Keratinocyte (primary cell): ENCODE measurements at regions not wholly inside any gene's neighbourhood (a gene's known extent, or its start where the extent isn't known, plus 50 kb on each side); places are given as distances from the start of the nearest gene placed in this dataset.

Source experiments
- DNase-seq: peaks from one replicate; pipeline ENCODE4 v3.0.0-alpha.2; 2011; ENCODE audit warnings: low read depth, missing footprints, low spot score
- FAIRE-seq: peaks from 2 replicates; lab custom pipeline; 2011; peaks lifted over from hg19 to GRCh38; lab: Jason Lieb, UNC
- H2AFZ ChIP-seq: 2 replicates; pipeline ENCODE4 v1.6.0; 2012; ENCODE audit warnings: low read length, control low read depth, inconsistent platforms; ENCODE audit not compliant: control insufficient read depth
- H3K27ac ChIP-seq: 2 replicates; pipeline ENCODE4 v1.5.1; 2011; ENCODE audit warnings: low read length; ENCODE audit not compliant: control insufficient read depth, insufficient read depth
- H3K27me3 ChIP-seq: 3 replicates; pipeline ENCODE4 v1.6.0; 2011; ENCODE audit warnings: low read length; ENCODE audit not compliant: control insufficient read depth, insufficient read depth; ENCODE audit errors: extremely low read depth
- H3K36me3 ChIP-seq, 2 experiments: 2 replicates in 1 of 2; 3 replicates in 1 of 2; pipeline ENCODE4 v1.5.1; 2011; ENCODE audit warnings: low read length in 2 of 2, mild to moderate bottlenecking in 1 of 2; ENCODE audit not compliant: control insufficient read depth in 2 of 2, insufficient read depth in 2 of 2; ENCODE audit errors: extremely low read depth in 1 of 2
- H3K4me1 ChIP-seq: 3 replicates; pipeline ENCODE4 v1.5.1; 2011; ENCODE audit warnings: low read length; ENCODE audit not compliant: control insufficient read depth, insufficient read depth; ENCODE audit errors: extremely low read depth
- H3K4me2 ChIP-seq: 3 replicates; pipeline ENCODE4 v1.6.0; 2011; ENCODE audit warnings: low read depth, low read length; ENCODE audit not compliant: control insufficient read depth, insufficient read depth; ENCODE audit errors: extremely low read depth
- H3K4me3 ChIP-seq, 3 experiments: fragments of 200-600 bp in 1 of 3; sonication (generic) in 1 of 3; 2 replicates in 2 of 3; 3 replicates in 1 of 3; pipeline ENCODE4 v1.5.1; 2011 to 2016; ENCODE audit warnings: low read length in 3 of 3, mild to moderate bottlenecking in 3 of 3, control low read depth in 2 of 3, inconsistent platforms in 1 of 3, low read depth in 1 of 3, mixed read lengths in 1 of 3, mixed run types in 1 of 3, moderate library complexity in 1 of 3; ENCODE audit not compliant: control insufficient read depth in 2 of 3, insufficient read depth in 2 of 3; ENCODE audit errors: extremely low read depth in 1 of 3
- H3K79me2 ChIP-seq: 2 replicates; pipeline ENCODE4 v1.6.0; 2012; ENCODE audit warnings: low read length; ENCODE audit not compliant: control insufficient read depth, insufficient read depth
- H3K9ac ChIP-seq: 3 replicates; pipeline ENCODE4 v1.6.0; 2011; ENCODE audit warnings: low read length; ENCODE audit not compliant: control insufficient read depth, insufficient read depth; ENCODE audit errors: extremely low read depth
- H3K9me1 ChIP-seq: 3 replicates; pipeline ENCODE4 v1.6.0; 2011; ENCODE audit warnings: low read length; ENCODE audit not compliant: control insufficient read depth, insufficient read depth; ENCODE audit errors: extremely low read depth
- H3K9me3 ChIP-seq: 2 replicates; pipeline ENCODE4 v1.5.1; 2012; ENCODE audit warnings: low read depth, low read length; ENCODE audit not compliant: control insufficient read depth
- H4K20me1 ChIP-seq: 3 replicates; pipeline ENCODE4 v1.6.0; 2011; ENCODE audit warnings: low read length; ENCODE audit not compliant: control insufficient read depth, insufficient read depth; ENCODE audit errors: extremely low read depth
- EZH2 ChIP-seq: IDR thresholded peaks from one replicate; pipeline ENCODE4 v1.6.1; 2012; ENCODE audit warnings: inconsistent platforms, mild to moderate bottlenecking, low read length, moderate library complexity
- dilution Hi-C: fragments of 300-500 bp; cut with MboI; formaldehyde crosslinking; loops from one replicate; pipeline ENCODE4 v1.7.0; 2020; ENCODE audit warnings: low sequenced_read_pairs; ENCODE audit not compliant: extremely low pct_ligation_motif_present
- TF ChIP-seq, protein P1 (sequence below), 3 experiments: IDR thresholded peaks in 1 of 3; conservative IDR thresholded peaks in 1 of 3; optimal IDR thresholded peaks in 1 of 3; 2 replicates in 2 of 3; 3 replicates in 1 of 3; pipeline versions ENCODE3 to v1.5.1; 2011; ENCODE audit warnings: low read length in 3 of 3, mild to moderate bottlenecking in 3 of 3, moderate library complexity in 2 of 3, control low read depth in 1 of 3, inconsistent platforms in 1 of 3; ENCODE audit not compliant: insufficient read depth in 2 of 3; ENCODE audit errors: extremely low read depth in 1 of 3

DNA sequence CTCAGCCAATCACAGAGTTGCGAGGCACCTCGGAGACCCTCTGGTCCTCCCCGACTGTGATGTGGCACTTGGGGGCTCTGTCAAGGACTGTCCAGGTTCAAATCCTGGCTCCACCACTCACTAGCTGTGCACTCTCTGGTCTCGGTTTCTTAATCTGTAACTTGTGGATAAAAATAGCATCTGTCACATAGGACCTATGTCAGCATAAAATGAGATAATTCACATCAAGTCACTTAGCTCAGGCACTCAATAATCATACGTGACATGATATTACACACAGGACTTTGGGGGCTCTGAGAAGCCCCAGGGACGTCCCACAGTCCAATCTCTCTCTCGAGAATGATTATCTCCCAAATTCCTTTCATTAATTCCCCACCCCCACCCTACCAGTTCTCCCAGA is 166.4 kb downstream of the COPRS start:
- Histone ChIP-seq H3K79me2 (no peaks in the 10 kb centered on the region), H2AFZ (no peak overlapping the region), H3K9ac (no peak overlapping the region), H3K4me2 (no peak overlapping the region), H3K4me1 (no peaks in the 10 kb centered on the region), H3K27ac (no peak overlapping the region), H3K4me3 (no peak overlapping the region), H4K20me1 (no peaks in the 10 kb centered on the region), H3K9me1 (no peaks in the 10 kb centered on the region), H3K36me3 (no peaks in the 10 kb centered on the region), H3K9me3 (no peaks in the 10 kb centered on the region), H3K27me3 (no peaks in the 10 kb centered on the region)
- FAIRE-seq, result no peak
- dilution Hi-C loops, result loop anchor here (25.0 kb wide), 1 partner anchor 105 kb away; no protein-coding TSS in a partner anchor
- no peak for TF ChIP-seq EZH2
- TF ChIP-seq, protein P1, sequence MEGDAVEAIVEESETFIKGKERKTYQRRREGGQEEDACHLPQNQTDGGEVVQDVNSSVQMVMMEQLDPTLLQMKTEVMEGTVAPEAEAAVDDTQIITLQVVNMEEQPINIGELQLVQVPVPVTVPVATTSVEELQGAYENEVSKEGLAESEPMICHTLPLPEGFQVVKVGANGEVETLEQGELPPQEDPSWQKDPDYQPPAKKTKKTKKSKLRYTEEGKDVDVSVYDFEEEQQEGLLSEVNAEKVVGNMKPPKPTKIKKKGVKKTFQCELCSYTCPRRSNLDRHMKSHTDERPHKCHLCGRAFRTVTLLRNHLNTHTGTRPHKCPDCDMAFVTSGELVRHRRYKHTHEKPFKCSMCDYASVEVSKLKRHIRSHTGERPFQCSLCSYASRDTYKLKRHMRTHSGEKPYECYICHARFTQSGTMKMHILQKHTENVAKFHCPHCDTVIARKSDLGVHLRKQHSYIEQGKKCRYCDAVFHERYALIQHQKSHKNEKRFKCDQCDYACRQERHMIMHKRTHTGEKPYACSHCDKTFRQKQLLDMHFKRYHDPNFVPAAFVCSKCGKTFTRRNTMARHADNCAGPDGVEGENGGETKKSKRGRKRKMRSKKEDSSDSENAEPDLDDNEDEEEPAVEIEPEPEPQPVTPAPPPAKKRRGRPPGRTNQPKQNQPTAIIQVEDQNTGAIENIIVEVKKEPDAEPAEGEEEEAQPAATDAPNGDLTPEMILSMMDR (optimal IDR thresholded peaks at IDR 0.05 in 1 of 3, IDR thresholded peaks at IDR 0.05 in 1 of 3, conservative IDR thresholded peaks at IDR 0.05 in 1 of 3; ENCODE audit: extremely low read depth in 1 of 3, insufficient read depth in 2 of 3, low read length in 3 of 3), result no peak
- no peak for DNase-seq

DNA sequence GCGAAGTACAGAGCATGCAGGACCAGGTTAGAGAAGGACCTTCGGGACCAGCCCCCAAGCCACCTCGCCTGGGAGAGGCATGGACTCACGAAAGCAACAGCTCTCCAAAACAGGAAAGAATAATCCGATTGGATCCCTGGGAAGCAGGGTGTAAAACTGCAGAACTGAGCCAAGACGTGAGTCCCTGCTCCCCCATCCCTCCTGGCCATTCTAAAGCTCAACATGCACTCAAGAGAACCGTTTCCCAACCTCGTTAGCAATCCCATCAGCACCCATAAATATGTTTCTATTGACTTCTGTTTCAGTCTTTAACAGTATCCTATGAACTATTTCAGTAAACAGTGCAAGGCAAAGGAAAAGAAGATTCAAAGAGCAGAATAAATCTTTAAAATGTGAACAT is 167.0 kb downstream of the COPRS start:
- Histone ChIP-seq H3K4me2 (no peak overlapping the region), H3K9me3 (no peaks in the 10 kb centered on the region), H3K9me1 (no peaks in the 10 kb centered on the region), H2AFZ (no peak overlapping the region), H3K9ac (no peak overlapping the region), H3K4me1 (no peaks in the 10 kb centered on the region), H3K79me2 (no peaks in the 10 kb centered on the region), H3K27me3 (no peaks in the 10 kb centered on the region), H3K4me3 (no peak overlapping the region), H3K27ac (no peak overlapping the region), H4K20me1 (no peaks in the 10 kb centered on the region), H3K36me3 (no peaks in the 10 kb centered on the region)
- no peak for FAIRE-seq
- DNase-seq, result no peak
- TF ChIP-seq, protein P1 (optimal IDR thresholded peaks at IDR 0.05 in 1 of 3, IDR thresholded peaks at IDR 0.05 in 1 of 3, conservative IDR thresholded peaks at IDR 0.05 in 1 of 3; ENCODE audit: extremely low read depth in 1 of 3, insufficient read depth in 2 of 3, low read length in 3 of 3), result no peak
- no peak for TF ChIP-seq EZH2
- dilution Hi-C loops, result loop anchor here (25.0 kb wide), 1 partner anchor 105 kb away; no protein-coding TSS in a partner anchor
